Ishikawa (cell line): ENCODE measurements at regions not wholly inside any gene's neighbourhood (a gene's known extent, or its start where the extent isn't known, plus 50 kb on each side); places are given as distances from the start of the nearest gene placed in this dataset.

Source experiments
- EP300 ChIP-seq: IDR thresholded peaks from 2 replicates; pipeline ENCODE4 v1.6.1; 2012; ENCODE audit warnings: borderline replicate concordance
- FOXM1 ChIP-seq: IDR thresholded peaks from 2 replicates; pipeline ENCODE4 v1.6.1; 2012; ENCODE audit warnings: low read depth, borderline replicate concordance
- TAF1 ChIP-seq: IDR thresholded peaks from 2 replicates; pipeline ENCODE4 v1.6.1; 2012; ENCODE audit warnings: low read depth, mild to moderate bottlenecking
- YY1 ChIP-seq: IDR thresholded peaks from 2 replicates; pipeline ENCODE4 v1.6.1; 2012; ENCODE audit warnings: low read depth
- TF ChIP-seq, protein P1 (sequence below): IDR thresholded peaks from 2 replicates; pipeline ENCODE4 v1.6.1; 2012
- TF ChIP-seq, protein P2 (sequence below): IDR thresholded peaks from 2 replicates; pipeline ENCODE4 v1.6.1; 2012; ENCODE audit warnings: low read depth, mild to moderate bottlenecking
- TF ChIP-seq, protein P3 (sequence below): IDR thresholded peaks from 2 replicates; pipeline ENCODE4 v1.6.1; 2012

DNA sequence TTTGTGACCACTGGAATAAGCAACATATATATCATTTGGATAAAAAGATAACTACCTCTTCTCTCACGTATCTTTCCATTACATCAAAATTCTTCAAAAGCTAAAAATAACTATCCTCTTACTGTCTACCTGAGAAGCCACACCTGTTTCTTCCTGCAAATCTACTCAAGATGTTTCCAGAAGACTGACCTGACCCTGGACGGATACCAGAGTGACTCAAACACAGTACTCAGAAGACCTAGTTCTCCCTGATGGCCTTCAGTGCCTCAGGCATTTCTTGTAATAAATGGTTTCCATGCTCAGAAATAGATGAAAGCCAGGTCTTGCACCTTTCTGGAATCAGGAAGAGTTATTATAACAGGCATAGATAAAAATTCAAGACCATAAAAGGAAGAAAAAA is 245.9 kb upstream of the PIK3R1 start:
- TF ChIP-seq, protein P1, sequence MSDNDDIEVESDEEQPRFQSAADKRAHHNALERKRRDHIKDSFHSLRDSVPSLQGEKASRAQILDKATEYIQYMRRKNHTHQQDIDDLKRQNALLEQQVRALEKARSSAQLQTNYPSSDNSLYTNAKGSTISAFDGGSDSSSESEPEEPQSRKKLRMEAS = no peak
- TF ChIP-seq, protein P2, sequence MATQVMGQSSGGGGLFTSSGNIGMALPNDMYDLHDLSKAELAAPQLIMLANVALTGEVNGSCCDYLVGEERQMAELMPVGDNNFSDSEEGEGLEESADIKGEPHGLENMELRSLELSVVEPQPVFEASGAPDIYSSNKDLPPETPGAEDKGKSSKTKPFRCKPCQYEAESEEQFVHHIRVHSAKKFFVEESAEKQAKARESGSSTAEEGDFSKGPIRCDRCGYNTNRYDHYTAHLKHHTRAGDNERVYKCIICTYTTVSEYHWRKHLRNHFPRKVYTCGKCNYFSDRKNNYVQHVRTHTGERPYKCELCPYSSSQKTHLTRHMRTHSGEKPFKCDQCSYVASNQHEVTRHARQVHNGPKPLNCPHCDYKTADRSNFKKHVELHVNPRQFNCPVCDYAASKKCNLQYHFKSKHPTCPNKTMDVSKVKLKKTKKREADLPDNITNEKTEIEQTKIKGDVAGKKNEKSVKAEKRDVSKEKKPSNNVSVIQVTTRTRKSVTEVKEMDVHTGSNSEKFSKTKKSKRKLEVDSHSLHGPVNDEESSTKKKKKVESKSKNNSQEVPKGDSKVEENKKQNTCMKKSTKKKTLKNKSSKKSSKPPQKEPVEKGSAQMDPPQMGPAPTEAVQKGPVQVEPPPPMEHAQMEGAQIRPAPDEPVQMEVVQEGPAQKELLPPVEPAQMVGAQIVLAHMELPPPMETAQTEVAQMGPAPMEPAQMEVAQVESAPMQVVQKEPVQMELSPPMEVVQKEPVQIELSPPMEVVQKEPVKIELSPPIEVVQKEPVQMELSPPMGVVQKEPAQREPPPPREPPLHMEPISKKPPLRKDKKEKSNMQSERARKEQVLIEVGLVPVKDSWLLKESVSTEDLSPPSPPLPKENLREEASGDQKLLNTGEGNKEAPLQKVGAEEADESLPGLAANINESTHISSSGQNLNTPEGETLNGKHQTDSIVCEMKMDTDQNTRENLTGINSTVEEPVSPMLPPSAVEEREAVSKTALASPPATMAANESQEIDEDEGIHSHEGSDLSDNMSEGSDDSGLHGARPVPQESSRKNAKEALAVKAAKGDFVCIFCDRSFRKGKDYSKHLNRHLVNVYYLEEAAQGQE = no peak
- TF ChIP-seq EP300 = no peak
- TF ChIP-seq YY1 = no peak
- no peak for TF ChIP-seq FOXM1
- TF ChIP-seq TAF1 = no peak
- TF ChIP-seq, protein P3, sequence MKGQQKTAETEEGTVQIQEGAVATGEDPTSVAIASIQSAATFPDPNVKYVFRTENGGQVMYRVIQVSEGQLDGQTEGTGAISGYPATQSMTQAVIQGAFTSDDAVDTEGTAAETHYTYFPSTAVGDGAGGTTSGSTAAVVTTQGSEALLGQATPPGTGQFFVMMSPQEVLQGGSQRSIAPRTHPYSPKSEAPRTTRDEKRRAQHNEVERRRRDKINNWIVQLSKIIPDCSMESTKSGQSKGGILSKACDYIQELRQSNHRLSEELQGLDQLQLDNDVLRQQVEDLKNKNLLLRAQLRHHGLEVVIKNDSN = no peak
